ENCODE measurements at regions not wholly inside any gene's neighbourhood (a gene's known extent, or its start where the extent isn't known, plus 50 kb on each side); places are given as distances from the start of the nearest gene placed in this dataset.

GRCh38 chr19:30183807-30184490 lies 188.2 kb upstream of the ZNF536 start:
- in situ Hi-C loops (cut with MboI; ENCODE audit: low sequenced_read_pairs, unreplicated experiment), result no loop called here
- DNase-seq (ENCODE audit: low spot score), result no peak
- no peak for TF ChIP-seq CTCF (IDR thresholded peaks at IDR 0.05; ENCODE audit: borderline replicate concordance, control extremely low read depth, extremely low read depth, insufficient read depth, missing control alignments)

- TF ChIP-seq CTCF (IDR thresholded peaks at IDR 0.05; ENCODE audit: borderline replicate concordance, control extremely low read depth, extremely low read depth, insufficient read depth, missing control alignments), result no peak
- no peak for DNase-seq (ENCODE audit: low spot score)
- in situ Hi-C loops (cut with MboI; ENCODE audit: low sequenced_read_pairs, unreplicated experiment), result no loop called here
Observed at GRCh38 chr19:30202060-30202600, 170.1 kb upstream of the ZNF536 start.

- TF ChIP-seq CTCF (IDR thresholded peaks at IDR 0.05; ENCODE audit: borderline replicate concordance, control extremely low read depth, extremely low read depth, insufficient read depth, missing control alignments), result no peak
- in situ Hi-C loops (cut with MboI; ENCODE audit: low sequenced_read_pairs, unreplicated experiment), result no loop called here
- peak; percentile 2 for DNase-seq (ENCODE audit: low spot score)
Observed at GRCh38 chr19:30204721-30205120, 167.5 kb upstream of the ZNF536 start.

GRCh38 chr19:30206187-30206586 lies 166.0 kb upstream of the ZNF536 start:
- in situ Hi-C loops (cut with MboI; ENCODE audit: low sequenced_read_pairs, unreplicated experiment), result no loop called here
- TF ChIP-seq CTCF (IDR thresholded peaks at IDR 0.05; ENCODE audit: borderline replicate concordance, control extremely low read depth, extremely low read depth, insufficient read depth, missing control alignments), result no peak
- DNase-seq (ENCODE audit: low spot score), result no peak

- no peak for TF ChIP-seq CTCF (IDR thresholded peaks at IDR 0.05; ENCODE audit: borderline replicate concordance, control extremely low read depth, extremely low read depth, insufficient read depth, missing control alignments)
- peak; percentile 5 for DNase-seq (ENCODE audit: low spot score)
- in situ Hi-C loops (cut with MboI; ENCODE audit: low sequenced_read_pairs, unreplicated experiment), result no loop called here
Observed at GRCh38 chr19:30207357-30207756, 164.8 kb upstream of the ZNF536 start.

- in situ Hi-C loops (cut with MboI; ENCODE audit: low sequenced_read_pairs, unreplicated experiment), result no loop called here
- no peak for DNase-seq (ENCODE audit: low spot score)
- no peak for TF ChIP-seq CTCF (IDR thresholded peaks at IDR 0.05; ENCODE audit: borderline replicate concordance, control extremely low read depth, extremely low read depth, insufficient read depth, missing control alignments)
Observed at GRCh38 chr19:30208436-30209060, 163.6 kb upstream of the ZNF536 start.
